ENCODE measurements at regions not wholly inside any gene's neighbourhood (a gene's known extent, or its start where the extent isn't known, plus 50 kb on each side); places are given as distances from the start of the nearest gene placed in this dataset.
A peak's percentile ranks its signal among the peaks of the same experiment; 100 is the strongest.
"Not testable (repeated sequence)": the region's sequence is repeated elsewhere in the genome, so short reads cannot be mapped to it uniquely, and the experiment has no call there.

GRCh38 chr7:73918926-73919693 lies 58.2 kb downstream of the TMEM270 start:
- Mint-ChIP-seq H3K36me3 (no peaks in the 10 kb centered on the region), H3K9me3 (no peaks in the 10 kb centered on the region), H3K4me1 (no peaks in the 10 kb centered on the region), H3K27ac (peak overlapping the region in 1 of 6 donors; percentile 67), H3K27me3 (peaks cover 0 to 12% (median 7%) of the 10 kb centered on the region in 3 donors), H3K4me3 (no peak overlapping the region)
- DNase-seq = no peak
- ATAC-seq (ENCODE audit: low read depth in 2 of 2) = no peak

GRCh38 chr7:73919694-73920375 lies 58.9 kb downstream of the TMEM270 start:
- no peak overlapping the region for H3K4me3 Mint-ChIP-seq
- no peak for ATAC-seq (ENCODE audit: low read depth in 2 of 2)
- H3K27me3 Mint-ChIP-seq = peaks cover 0 to 17% (median 7%) of the 10 kb centered on the region in 3 donors
- no peak for DNase-seq
- no peaks in the 10 kb centered on the region for H3K9me3 Mint-ChIP-seq
- peak overlapping the region in 1 of 6 donors; percentile 67 for H3K27ac Mint-ChIP-seq
- no peaks in the 10 kb centered on the region for H3K4me1 Mint-ChIP-seq
- H3K36me3 Mint-ChIP-seq = no peaks in the 10 kb centered on the region

GRCh38 chr7:73920406-73921134 lies 59.6 kb downstream of the TMEM270 start:
- no peaks in the 10 kb centered on the region for H3K9me3 Mint-ChIP-seq
- H3K4me1 Mint-ChIP-seq = no peaks in the 10 kb centered on the region
- H3K27me3 Mint-ChIP-seq = peaks cover 0 to 17% (median 7%) of the 10 kb centered on the region in 3 donors
- no peak overlapping the region for H3K4me3 Mint-ChIP-seq
- no peak for ATAC-seq (ENCODE audit: low read depth in 2 of 2)
- no peak for DNase-seq
- H3K27ac Mint-ChIP-seq = no peak overlapping the region
- H3K36me3 Mint-ChIP-seq = no peaks in the 10 kb centered on the region

GRCh38 chr7:73921623-73922528 lies 60.9 kb downstream of the TMEM270 start:
- peaks cover 5 to 17% (median 7%) of the 10 kb centered on the region in 3 donors for H3K27me3 Mint-ChIP-seq
- no peaks in the 10 kb centered on the region for H3K4me1 Mint-ChIP-seq
- H3K27ac Mint-ChIP-seq = no peak overlapping the region
- DNase-seq (no peak), ATAC-seq (ENCODE audit: low read depth in 2 of 2) (no peak)
- H3K9me3 Mint-ChIP-seq = no peaks in the 10 kb centered on the region
- no peaks in the 10 kb centered on the region for H3K36me3 Mint-ChIP-seq
- no peak overlapping the region for H3K4me3 Mint-ChIP-seq

GRCh38 chr7:73928644-73929043 lies 67.7 kb downstream of the TMEM270 start:
- H3K27me3 Mint-ChIP-seq = peaks cover 15 to 31% (median 24%) of the 10 kb centered on the region in 3 donors
- not testable (repeated sequence) for H3K27ac Mint-ChIP-seq; H3K36me3 Mint-ChIP-seq; H3K4me1 Mint-ChIP-seq; DNase-seq; ATAC-seq (ENCODE audit: low read depth in 2 of 2); H3K9me3 Mint-ChIP-seq; H3K4me3 Mint-ChIP-seq

- DNase-seq (no peak), ATAC-seq (ENCODE audit: low read depth in 2 of 2) (no peak)
- no peak overlapping the region for H3K4me3 Mint-ChIP-seq
- no peak overlapping the region for H3K27ac Mint-ChIP-seq
- H3K27me3 Mint-ChIP-seq = peaks cover 26 to 32% (median 30%) of the 10 kb centered on the region in 3 donors
- H3K9me3 Mint-ChIP-seq = peaks cover 0 to 5% (median 0%) of the 10 kb centered on the region in 7 donors
- no peaks in the 10 kb centered on the region for H3K4me1 Mint-ChIP-seq
- H3K36me3 Mint-ChIP-seq = no peaks in the 10 kb centered on the region
These were observed 70.5 kb downstream of the TMEM270 start for GRCh38 chr7:73931502-73931901.

- DNase-seq (no peak), ATAC-seq (ENCODE audit: low read depth in 2 of 2) (no peak)
- Mint-ChIP-seq H3K4me3 (no peak overlapping the region), H3K4me1 (no peaks in the 10 kb centered on the region), H3K36me3 (no peaks in the 10 kb centered on the region), H3K27ac (no peak overlapping the region), H3K9me3 (peaks cover 0 to 5% (median 0%) of the 10 kb centered on the region in 7 donors), H3K27me3 (peaks cover 26 to 32% (median 29%) of the 10 kb centered on the region in 3 donors)
These were observed 71.4 kb downstream of the TMEM270 start for GRCh38 chr7:73932364-73932763.

GRCh38 chr7:73933091-73933490 lies 72.1 kb downstream of the TMEM270 start:
- Mint-ChIP-seq H3K27ac (no peak overlapping the region), H3K27me3 (peaks cover 24 to 29% (median 26%) of the 10 kb centered on the region in 3 donors), H3K4me3 (no peak overlapping the region), H3K4me1 (no peaks in the 10 kb centered on the region), H3K9me3 (peaks cover 0 to 5% (median 0%) of the 10 kb centered on the region in 7 donors), H3K36me3 (no peaks in the 10 kb centered on the region)
- ATAC-seq (ENCODE audit: low read depth in 2 of 2) (no peak), DNase-seq (no peak)

- no peak overlapping the region for H3K27ac Mint-ChIP-seq
These were observed 76.0 kb downstream of the TMEM270 start for GRCh38 chr7:73936967-73937366.

GRCh38 chr7:73937650-73938049 lies 76.7 kb downstream of the TMEM270 start:
- H3K4me1 Mint-ChIP-seq; DNase-seq; ATAC-seq (ENCODE audit: low read depth in 2 of 2); H3K27ac Mint-ChIP-seq; H3K4me3 Mint-ChIP-seq: not testable (repeated sequence)
- peaks cover 15 to 19% (median 19%) of the 10 kb centered on the region in 3 donors for H3K27me3 Mint-ChIP-seq
- peaks cover 10 to 16% of the 10 kb centered on the region in 2 donors for H3K36me3 Mint-ChIP-seq
- H3K9me3 Mint-ChIP-seq = peaks cover 5 to 30% (median 24%) of the 10 kb centered on the region in 7 donors

More at GRCh38 chr7:73936967-73937366, 76.0 kb downstream of the TMEM270 start:
- ATAC-seq (ENCODE audit: low read depth in 2 of 2) (no peak), DNase-seq (no peak)
- Mint-ChIP-seq H3K4me1 (no peaks in the 10 kb centered on the region), H3K4me3 (no peak overlapping the region), H3K9me3 (peaks cover 5 to 28% (median 19%) of the 10 kb centered on the region in 7 donors), H3K36me3 (peaks cover 10 to 16% of the 10 kb centered on the region in 2 donors), H3K27me3 (peaks cover 19 to 24% (median 22%) of the 10 kb centered on the region in 3 donors)

GRCh38 chr7:73939528-73939927 lies 78.6 kb downstream of the TMEM270 start:
- H3K27me3 Mint-ChIP-seq = peaks cover 12 to 22% (median 18%) of the 10 kb centered on the region in 3 donors
- no peak for ATAC-seq (ENCODE audit: low read depth in 2 of 2)
- H3K27ac Mint-ChIP-seq = no peak overlapping the region
- H3K4me3 Mint-ChIP-seq = no peak overlapping the region
- peaks cover 5 to 29% (median 25%) of the 10 kb centered on the region in 7 donors for H3K9me3 Mint-ChIP-seq
- no peaks in the 10 kb centered on the region for H3K4me1 Mint-ChIP-seq
- DNase-seq = no peak
- H3K36me3 Mint-ChIP-seq = peaks cover 10 to 16% of the 10 kb centered on the region in 2 donors

GRCh38 chr7:73940701-73941238 lies 79.8 kb downstream of the TMEM270 start:
- Mint-ChIP-seq H3K4me1 (no peaks in the 10 kb centered on the region), H3K27ac (peak overlapping the region in 1 of 6 donors; percentile 51), H3K9me3 (peaks cover 5 to 39% (median 31%) of the 10 kb centered on the region in 7 donors), H3K27me3 (peaks cover 7 to 17% (median 16%) of the 10 kb centered on the region in 3 donors), H3K4me3 (peak overlapping the region in 1 of 8 donors; percentile 62), H3K36me3 (peaks cover 10 to 16% of the 10 kb centered on the region in 2 donors)
- DNase-seq = no peak
- no peak for ATAC-seq (ENCODE audit: low read depth in 2 of 2)
